Activated T-helper 9 cell treated with anti-CD3 and anti-CD28 coated beads, Interleukin-2, amount 50 U/mL, for 16 hours (primary cell): ENCODE measurements at regions not wholly inside any gene's neighbourhood (a gene's known extent, or its start where the extent isn't known, plus 50 kb on each side); places are given as distances from the start of the nearest gene placed in this dataset.
"Not testable (repeated sequence)": the region's sequence is repeated elsewhere in the genome, so short reads cannot be mapped to it uniquely, and the experiment has no call there.

Experiments
- DNase-seq: peaks from one replicate; pipeline ENCODE4 v3.0.0-alpha.2; 2020; ENCODE audit warnings: low read depth

DNA sequence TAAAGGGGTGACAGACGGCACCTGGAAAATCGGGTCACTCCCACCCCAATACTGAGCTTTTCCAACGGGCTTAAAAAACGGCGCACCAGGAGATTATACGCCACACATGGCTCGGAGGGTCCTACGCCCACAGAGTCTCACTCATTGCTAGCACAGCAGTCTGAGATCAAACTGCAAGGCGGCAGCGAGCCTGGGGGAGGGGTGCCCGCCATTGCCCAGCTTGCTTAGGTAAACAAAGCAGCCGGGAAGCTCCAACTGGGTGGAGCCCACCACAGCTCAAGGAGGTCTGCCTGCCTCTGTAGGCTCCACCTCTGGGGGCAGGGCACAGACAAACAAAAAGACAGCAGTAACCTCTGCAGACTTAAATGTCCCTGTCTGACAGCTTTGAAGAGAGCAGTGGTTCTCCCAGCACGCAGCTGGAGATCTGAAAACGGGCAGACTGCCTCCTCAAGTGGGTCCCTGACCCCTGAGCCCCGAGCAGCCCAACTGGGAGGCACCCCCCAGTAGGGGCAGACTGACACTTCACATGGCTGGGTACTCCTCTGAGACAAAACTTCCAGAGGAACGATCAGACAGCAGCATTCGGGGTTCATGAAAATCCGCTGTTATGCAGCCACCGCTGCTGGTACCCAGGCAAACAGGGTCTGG is 162.8 kb upstream of the GJE1 start:
- not testable (repeated sequence) for DNase-seq

DNA sequence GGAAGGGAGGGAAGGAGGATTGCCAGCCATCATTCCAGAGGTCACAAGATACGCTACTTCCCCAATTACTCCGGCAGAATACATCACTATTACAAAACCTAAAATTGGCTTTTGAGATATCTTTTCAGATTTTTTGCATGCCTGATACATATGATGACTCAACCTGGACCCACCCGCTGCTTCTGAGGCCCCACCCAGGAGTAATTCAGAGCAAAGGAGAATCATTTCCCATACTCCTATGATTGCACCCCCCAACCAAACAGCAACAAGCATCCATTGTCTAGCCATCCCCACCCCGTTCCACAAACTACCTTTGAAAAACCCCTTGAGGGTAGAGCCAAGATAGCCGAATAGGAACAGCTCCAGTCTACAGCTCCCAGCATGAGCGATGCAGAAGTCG is 163.5 kb upstream of the GJE1 start:
- DNase-seq, result no peak

DNA sequence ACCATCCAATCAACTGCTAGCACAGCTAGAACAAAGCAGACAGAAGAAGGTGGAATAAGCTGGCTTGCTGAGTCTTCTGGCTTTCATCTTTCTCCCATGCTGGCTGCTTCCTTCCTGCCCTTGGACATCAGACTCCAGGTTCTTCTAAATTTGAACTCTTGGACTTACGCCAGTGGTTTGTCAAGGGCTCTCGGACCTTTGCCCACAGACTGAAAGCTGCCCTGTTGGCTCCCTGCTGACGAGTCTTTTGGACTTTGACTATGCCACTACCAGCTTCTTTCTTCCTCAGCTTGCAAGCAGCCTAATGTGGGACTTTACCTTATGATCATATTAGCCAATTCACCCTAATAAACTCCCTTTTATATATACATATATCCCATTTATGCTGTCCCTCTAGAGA is 164.1 kb upstream of the GJE1 start:
- no peak for DNase-seq

DNA sequence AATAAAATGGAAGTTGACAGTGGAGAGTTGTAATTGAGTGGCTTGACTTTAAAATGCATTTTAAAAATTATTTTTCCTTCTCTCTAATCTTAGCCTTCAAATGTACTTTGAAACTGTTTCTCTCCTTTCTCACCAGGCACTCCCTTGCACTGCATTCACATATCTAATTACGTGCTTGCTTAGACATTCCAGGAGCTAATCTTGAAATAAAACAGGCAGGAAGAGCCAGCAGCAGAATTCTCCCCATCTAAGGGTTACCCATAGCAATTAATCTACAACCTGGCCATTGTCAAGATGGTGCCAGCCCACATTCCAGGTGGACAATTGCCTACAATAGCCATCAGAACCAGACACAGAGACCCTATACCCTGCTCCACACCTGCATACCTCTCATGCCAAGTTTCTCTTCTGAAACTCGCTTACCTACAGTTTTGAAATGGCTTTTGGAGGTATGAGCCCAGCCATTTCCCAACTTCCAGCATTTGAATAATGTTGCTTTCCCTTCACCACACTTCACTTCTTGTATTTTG is 167.6 kb upstream of the GJE1 start:
- DNase-seq, result no peak

DNA sequence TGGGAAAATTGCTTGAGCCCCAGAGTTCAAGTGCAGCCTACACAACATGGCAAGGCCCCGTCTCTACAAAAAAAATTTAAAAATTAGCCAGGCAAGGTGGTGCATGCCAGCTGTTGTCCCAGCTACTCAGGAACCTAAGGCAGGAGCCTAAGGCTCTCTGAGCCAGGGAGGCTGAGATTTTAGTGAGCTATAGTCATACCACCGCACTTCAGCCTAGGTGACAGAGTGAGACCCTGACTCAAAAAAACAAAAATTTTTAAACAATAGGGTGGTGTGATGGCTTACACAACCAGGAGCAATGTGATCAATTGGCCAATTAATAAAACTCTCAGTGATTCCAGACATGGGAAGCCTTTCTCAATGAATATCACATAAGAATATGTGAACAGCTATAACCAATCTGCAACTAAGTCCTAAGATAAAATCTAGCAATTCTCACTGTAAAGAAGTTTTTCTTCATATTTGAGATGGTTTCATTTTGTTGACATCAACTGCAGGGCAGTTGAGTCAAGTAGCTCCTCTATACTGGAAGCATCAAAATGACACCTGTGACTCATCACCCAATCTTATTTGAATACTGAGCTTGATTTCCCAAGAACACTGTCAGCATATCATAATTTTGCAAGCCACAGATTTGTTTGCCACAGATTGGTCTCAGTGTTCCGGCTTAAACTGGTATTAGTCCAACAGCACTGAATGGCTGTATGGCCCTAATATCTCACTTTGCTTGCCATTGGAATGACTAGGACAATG is 169.0 kb upstream of the GJE1 start:
- DNase-seq, result no peak

DNA sequence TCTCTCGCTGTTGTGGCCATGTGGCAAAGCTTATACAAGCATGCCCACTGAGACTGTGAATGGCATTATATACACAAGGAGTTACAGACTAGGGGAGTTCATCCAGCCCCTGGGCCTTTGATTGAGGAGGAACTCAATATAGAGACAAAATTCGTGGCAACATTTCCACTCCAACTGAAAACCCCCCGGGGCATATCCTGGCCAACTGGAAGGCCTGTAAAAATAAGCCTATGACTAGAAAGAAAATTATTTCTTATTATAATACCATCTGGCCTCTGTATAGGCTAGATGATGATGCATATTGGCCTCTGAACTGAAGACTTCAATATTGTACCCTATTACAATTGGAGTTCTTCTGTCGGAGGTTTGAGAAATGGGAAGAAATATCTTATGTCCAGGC is 175.5 kb upstream of the GJE1 start:
- DNase-seq, result no peak

DNA sequence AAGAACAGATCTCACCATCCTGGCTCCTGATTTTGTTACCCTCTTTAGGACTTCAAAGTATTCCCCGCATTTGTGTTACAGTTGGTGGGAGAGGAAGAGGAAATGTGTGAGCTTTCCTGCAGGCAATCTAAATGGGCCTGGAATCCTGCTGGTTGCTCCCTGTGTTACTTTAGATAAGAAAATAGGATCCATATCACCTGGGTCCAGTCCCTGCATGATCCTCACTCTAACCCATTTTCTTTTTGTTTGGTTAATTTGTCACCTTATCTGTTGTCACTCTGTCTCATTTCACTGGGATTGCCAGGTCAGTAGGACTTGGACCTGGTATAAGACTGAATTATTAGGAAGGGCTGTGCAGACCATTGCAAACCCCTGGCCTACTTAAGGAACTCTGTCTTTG is 175.9 kb upstream of the GJE1 start:
- no peak for DNase-seq

DNA sequence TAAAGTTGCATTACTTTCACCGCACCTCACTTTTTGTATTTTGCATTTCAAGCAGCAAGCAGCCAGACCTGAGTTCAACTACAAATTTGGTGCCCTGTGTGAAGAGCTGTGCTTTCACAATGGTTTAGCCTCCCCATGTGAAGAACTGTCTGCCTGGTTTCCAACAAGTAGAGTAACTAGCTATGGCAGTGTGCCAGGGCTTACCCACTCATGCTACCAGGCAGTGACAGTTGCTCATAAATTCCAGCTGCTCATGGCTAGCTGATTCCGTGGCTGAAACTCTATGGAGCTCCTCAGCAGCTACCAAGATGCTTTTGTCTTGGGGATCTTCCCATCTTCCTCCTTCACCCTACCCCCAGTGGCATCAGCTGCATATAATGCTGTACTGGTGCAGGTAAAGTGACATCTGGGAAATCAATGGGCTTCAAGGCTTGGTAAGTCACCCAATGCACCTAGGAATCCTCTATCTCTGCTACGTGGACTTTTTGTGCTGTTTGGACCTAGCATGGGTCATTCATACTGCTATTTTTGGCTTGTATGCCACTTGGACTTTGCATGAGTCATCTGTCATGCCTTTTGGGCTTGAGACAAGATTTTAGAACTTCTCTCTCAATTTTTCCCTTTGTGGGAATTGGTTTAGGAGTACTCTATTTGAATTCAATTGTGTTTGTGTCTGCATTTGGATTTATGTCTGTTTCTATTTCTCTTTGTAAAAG is 176.5 kb upstream of the GJE1 start:
- no peak for DNase-seq

DNA sequence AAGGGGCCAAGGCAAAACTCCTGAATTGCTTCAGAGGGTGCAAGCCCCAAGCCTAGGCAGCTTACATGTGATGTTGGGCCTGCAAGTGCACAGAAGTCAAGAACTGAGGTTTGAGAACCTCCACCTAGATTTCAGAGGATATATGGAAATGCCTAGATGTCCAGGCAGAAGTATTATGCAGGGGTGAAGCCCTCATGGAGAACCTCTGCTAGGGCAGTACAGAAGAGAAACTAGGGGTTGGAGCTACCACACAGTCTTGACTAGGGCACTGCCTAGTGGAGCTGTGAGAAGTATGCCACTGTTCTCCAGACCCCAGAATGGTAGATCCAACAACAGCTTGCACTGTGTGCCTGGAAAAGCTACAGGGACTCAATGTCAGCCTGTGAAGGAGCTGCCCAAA is 179.7 kb upstream of the GJE1 start:
- no peak for DNase-seq

DNA sequence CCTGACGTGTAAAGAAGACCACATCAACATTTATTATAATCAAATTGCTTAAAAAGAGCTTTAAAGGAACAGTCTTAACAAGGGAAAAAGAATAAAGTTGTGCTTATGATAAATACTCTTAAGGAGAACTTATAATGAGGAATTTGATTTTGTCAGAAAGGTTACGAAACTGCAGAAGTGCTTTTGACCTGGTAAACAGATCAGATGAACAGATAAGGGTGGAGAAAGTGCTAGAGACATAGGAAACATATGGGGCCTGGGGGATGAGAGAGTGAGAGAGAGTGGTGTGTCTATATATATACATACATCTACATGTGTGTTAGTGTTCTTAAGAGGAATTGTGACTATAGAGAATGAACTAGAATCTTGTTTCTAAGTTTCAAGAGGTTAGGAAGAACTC is 186.2 kb upstream of the GJE1 start:
- no peak for DNase-seq

DNA sequence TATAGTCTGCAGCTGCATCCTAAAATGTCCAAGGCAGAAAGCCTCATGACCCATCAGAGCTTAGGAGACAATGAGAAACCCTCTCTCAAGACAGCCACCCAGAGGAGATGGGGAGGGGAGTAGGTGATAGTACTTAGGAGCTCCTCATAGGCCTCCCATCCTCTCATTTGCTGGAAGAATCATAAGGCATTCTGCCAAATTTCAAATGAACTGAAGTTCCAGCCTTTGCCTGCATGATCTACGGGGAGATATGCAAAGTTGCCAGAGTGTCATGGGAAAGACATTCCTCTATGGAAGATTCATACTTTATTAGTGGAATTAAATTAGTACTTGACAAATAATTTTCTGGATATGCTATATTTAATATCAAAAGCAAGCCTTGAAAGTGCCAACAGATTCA is 194.1 kb upstream of the GJE1 start:
- DNase-seq, result no peak

DNA sequence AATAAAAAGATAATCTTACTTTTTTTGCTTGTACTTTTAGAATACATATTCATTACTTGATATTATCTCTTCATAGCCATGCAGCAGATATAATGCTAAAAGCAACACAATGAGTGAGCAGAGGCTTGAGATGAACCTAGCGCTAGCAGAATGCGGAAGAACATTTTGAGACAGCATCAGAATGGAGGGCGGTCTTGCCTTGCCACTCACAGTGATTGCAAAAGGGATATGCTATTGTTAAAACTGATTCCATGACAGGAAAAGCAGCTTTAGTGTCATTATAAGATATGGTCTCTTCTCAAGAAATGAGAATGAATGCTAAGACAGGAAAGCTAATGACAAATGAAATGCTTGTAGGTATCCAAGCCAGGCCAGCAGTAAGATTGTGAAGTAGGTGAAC is 200.0 kb upstream of the GJE1 start:
- DNase-seq, result no peak

DNA sequence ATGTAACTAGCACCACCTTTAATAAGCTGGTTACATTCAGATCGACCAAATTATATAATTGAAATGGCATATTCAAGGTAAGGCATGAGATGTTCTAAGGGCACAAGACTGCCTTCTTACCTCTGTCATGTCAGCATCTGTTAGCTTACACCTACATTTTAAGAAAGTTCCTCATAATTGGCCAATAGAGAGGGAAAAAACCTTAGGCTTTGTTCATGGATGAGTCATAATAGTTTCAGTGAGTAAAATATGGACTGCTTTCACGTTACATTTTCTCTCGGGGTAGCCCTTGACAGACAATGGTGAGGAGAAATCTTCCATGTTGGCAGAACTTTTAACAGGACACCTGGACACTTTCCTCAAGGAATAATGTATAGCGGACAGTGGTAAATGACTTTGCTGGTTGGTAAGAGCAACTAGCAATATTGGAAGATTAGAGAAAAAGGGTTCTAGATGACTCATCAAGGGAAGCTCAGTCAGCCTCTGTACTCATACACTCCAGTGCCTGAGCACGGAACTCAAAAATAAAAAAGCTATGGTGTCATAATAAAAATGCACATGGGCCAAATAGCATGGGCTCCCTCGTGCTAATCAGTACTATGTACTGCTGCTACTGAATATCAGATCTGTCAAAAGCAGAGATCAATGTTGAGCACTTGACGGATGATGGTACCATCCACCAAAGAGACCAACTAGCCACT is 206.4 kb upstream of the GJE1 start:
- not testable (repeated sequence) for DNase-seq

DNA sequence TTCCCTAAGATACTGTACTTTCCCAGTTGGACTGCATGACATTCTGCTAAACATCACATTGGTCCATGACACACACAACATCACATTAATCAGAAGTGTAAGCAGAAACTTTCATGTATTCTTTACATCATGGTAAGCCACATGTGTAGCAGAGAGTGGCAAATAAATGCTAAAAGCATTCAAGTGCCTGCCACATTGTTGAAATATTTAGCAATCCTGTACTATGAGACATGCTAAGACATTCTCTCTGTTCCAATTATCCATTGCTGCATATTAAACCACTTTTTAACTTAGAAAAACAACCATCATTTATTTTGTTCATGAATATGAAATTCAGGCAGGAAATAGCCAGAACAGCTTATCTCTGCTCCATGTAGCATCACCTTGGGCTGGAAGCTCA is 207.7 kb upstream of the GJE1 start:
- DNase-seq, result no peak

DNA sequence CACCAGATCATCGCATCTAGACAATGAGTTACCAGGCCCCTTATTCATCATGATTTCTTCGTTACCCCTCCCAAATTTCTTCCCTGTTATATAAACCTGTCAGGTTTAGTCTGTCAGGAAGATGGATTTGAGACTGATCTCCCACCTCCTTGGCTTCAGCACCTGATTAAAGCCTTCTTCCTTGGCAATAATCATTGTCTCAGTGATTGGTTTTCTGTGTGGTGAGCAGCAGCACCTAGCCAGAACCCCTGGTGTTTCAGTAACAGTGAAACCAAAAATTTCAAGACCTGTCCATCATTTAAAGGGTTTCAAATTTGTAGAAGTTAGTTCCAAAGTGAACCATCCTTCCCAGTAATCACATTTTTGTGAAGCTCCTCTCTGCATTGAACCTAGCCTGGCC is 209.8 kb upstream of the GJE1 start:
- DNase-seq, result no peak

DNA sequence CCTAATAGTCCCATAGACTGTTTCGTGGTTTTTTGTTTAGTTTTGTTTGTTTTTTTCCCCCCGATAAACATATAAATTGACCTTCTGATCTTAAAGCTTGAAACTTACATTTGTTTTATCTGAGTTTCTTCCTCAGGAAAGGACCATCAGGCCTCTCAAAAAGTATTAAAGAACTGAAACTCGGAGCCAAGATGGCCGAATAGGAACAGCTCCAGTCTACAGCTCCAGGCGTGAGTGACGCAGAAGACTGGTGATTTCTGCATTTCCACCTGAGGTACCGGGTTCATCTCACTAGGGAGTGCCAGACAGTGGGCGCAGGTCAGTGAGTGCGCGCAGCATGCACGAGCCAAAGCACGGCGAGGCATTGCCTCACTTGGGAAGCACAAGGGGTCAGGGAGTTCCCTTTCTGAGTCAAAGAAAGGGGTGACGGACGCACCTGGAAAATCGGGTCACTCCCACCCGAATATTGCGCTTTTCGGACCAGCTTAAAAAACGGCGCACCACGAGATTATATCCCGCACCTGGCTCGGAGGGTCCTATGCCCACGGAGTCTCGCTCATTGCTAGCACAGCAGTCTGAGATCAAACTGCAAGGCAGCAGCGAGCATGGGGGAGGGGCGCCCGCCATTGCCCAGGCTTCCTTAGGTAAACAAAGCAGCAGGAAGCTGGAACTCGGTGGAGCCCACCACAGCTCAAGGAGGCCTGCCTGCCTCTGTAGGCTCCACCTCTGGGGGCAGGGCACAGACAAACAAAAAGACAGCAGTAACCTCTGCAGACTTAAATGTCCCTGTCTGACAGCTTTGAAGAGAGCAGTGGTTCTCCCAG is 215.8 kb upstream of the GJE1 start:
- DNase-seq, result not testable (repeated sequence)

DNA sequence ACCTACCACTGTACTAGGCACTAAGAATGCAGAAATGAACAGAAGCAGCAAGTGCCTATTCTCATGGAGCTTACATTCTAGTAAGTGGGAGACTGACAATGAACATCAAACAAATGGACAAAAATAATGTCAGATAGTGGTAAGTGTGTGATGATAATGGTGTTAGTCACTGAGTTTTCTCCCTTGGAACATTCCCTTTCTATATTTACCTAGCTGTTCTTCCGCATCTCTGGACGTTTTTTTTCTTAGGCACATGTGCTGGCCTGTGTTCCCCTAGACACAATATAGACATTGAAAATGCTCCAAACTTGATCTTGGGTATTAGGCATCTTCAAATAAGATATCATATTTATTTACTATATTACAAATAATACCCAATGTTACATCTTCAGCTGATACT is 218.1 kb upstream of the GJE1 start:
- DNase-seq, result no peak

DNA sequence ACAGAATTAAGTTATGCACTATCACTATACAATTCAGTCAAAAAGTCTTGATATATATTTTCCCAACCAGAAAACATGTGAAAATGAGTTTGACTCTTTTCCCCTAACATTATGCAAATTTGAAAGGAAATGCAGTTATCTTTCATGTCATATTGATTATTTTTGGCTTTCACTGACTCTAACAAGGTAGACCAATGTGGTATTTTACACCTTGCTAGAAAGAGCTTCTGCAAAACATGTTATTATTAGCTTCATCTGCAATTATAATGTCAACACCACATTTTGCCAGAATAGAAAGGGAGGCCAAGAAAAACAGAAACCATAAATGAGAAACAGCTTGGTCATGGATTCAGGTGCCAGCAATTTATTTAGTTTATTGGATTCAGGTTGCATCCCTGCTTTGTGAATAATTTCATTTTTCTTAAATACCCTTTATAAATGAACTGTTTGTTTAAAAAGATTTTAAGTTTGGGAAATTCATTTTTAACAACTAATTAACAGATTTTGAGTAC is 226.1 kb upstream of the GJE1 start:
- DNase-seq, result no peak

DNA sequence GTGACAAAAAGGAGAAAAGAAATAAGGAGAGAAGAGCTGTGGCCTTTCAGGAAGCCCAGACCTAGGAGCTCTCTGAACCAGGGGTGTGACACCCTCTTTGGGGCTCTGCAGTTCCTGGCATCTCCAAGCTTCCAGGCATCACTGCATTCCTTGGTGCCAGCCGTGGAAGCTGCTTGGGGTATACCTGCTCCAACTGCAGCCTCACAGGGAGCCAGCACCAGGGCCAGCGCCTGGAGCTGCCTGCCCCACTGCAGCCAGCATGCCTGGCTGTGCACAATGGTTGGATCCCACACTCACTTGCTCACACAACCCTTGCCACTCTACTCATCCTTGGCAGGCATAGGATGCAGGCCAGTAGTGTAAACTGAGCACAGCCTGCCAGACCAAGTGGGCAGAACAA is 242.1 kb upstream of the GJE1 start:
- DNase-seq, result no peak

DNA sequence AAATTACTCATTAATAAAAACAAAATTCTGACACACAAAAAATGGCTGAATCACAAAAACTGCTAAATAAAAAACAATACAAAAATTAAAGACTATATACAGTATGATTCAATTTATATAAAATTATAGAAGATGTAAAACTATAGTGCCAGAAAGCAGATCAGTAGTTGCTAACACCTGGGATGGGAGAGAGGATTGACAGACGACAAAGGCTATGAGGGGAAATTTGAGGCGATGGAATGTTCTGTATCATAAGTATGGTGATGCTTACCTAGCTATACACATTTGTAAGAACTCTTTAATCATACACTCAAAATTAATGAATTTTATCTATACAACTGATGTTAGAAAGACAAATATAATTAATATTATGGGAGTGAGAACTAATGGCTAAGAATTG is 247.9 kb upstream of the GJE1 start:
- no peak for DNase-seq

DNA sequence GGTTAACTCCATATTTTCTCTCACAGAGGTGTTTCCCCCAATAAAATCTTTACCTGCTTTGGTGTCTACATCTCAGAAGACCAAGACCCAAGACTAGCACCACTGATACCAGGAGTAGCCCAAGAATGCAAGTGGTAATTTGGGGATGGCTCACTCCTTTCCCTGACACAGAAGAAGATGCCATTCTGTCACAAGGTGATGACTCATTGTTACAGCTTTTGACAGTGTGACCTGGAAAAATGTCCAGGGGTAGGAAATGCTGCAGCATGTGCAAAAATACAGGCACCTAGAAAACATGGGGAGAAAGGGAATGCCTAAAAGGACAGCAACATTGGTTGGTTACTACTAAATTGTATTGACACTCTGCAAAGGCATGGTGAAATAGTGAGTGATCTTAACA is 254.0 kb upstream of the GJE1 start:
- no peak for DNase-seq
